ENCODE measurements at regions not wholly inside any gene's neighbourhood (a gene's known extent, or its start where the extent isn't known, plus 50 kb on each side); places are given as distances from the start of the nearest gene placed in this dataset.

DNA sequence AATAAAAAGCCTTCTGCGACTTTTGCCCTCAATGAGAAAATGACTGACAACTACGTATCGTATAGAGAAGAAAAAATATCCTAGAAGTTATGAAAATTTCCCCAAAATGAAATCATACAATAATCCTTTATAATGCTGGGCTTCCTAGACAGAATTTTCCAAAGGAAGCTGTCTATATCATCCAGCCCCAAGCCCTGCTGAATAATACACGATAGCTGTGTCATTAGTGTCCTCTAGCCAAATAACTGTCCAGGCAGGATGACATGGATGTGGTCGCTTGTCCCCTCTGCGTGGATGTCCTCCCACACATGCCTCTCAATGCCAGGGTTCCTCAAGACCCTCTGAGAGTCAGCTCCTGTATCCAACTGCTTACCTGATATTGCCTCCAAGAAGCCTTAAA, 61.7 kb upstream of the ECHDC3 start:
- TF ChIP-seq, protein P1, sequence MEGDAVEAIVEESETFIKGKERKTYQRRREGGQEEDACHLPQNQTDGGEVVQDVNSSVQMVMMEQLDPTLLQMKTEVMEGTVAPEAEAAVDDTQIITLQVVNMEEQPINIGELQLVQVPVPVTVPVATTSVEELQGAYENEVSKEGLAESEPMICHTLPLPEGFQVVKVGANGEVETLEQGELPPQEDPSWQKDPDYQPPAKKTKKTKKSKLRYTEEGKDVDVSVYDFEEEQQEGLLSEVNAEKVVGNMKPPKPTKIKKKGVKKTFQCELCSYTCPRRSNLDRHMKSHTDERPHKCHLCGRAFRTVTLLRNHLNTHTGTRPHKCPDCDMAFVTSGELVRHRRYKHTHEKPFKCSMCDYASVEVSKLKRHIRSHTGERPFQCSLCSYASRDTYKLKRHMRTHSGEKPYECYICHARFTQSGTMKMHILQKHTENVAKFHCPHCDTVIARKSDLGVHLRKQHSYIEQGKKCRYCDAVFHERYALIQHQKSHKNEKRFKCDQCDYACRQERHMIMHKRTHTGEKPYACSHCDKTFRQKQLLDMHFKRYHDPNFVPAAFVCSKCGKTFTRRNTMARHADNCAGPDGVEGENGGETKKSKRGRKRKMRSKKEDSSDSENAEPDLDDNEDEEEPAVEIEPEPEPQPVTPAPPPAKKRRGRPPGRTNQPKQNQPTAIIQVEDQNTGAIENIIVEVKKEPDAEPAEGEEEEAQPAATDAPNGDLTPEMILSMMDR (IDR thresholded peaks at IDR 0.05), result no peak
- no peak for TF ChIP-seq POLR2A (IDR thresholded peaks at IDR 0.05)

Data from esophagus squamous epithelium (tissue), 4 donors.